WERI-Rb-1 (cell line): ENCODE measurements at regions not wholly inside any gene's neighbourhood (a gene's known extent, or its start where the extent isn't known, plus 50 kb on each side); places are given as distances from the start of the nearest gene placed in this dataset.
"Not testable (repeated sequence)": the region's sequence is repeated elsewhere in the genome, so short reads cannot be mapped to it uniquely, and the experiment has no call there.

Experiments
- DNase-seq: peaks from one replicate; pipeline ENCODE4 v3.0.0-alpha.2; 2020
- H3K27ac ChIP-seq: fragments of 250-450 bp; sonication (Bioruptor Pico); 2 replicates; pipeline ENCODE4 v1.5.1; 2020; ENCODE audit warnings: mild to moderate bottlenecking, moderate library complexity
- H3K27me3 ChIP-seq: fragments of 250-450 bp; sonication (Bioruptor Pico); 2 replicates; pipeline ENCODE4 v1.5.1; 2021; ENCODE audit warnings: mild to moderate bottlenecking, low read depth, moderate library complexity; ENCODE audit not compliant: insufficient read depth, severe bottlenecking
- H3K36me3 ChIP-seq: fragments of 250-450 bp; sonication (Bioruptor Pico); 2 replicates; pipeline ENCODE4 v1.5.1; 2020; ENCODE audit warnings: mild to moderate bottlenecking, moderate library complexity
- H3K4me3 ChIP-seq: 2 replicates; pipeline ENCODE4 v1.5.1; 2011; ENCODE audit warnings: low read depth, mild to moderate bottlenecking, control low read depth, low read length
- H3K9me3 ChIP-seq: fragments of 250-450 bp; sonication (Bioruptor Pico); 2 replicates; pipeline ENCODE4 v1.5.1; 2021; ENCODE audit warnings: mild to moderate bottlenecking, moderate library complexity; ENCODE audit not compliant: severe bottlenecking
- TF ChIP-seq, protein P1 (sequence below): IDR thresholded peaks from 2 replicates; pipeline ENCODE4 v1.5.1; 2011; ENCODE audit warnings: low read depth, mild to moderate bottlenecking, control low read depth, inconsistent platforms, low read length

DNA sequence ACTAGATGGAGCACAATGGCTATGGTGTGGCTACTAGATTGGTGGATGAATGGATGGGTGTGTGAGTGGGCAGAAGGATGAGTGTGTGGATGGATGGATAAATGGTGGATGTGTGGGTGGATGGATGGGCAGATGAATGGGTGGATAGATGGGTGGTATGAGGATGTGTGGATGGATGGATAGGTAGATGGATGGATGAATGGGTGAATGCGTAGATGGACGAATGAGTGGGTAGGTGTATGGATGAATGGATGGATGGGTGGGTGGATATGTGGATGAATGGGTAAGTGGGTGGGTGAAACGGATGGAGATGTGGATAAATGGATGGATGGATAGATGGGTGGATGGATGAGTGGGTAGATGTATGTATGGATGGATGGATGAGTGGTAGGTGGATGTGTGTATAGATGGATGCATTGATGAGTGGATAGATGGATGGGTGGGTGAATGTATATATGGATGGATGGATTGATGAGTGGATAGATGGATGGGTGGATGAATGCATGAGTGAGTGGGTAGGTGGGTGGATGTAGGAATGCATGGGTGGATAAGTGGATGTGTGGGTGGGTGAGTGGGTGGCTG, 114.2 kb downstream of the TEX29 start:
- H3K4me3 ChIP-seq, result no peak overlapping the region
- peaks cover 93% of the 10 kb centered on the region for H3K27me3 ChIP-seq
- DNase-seq, result no peak
- TF ChIP-seq, protein P1, sequence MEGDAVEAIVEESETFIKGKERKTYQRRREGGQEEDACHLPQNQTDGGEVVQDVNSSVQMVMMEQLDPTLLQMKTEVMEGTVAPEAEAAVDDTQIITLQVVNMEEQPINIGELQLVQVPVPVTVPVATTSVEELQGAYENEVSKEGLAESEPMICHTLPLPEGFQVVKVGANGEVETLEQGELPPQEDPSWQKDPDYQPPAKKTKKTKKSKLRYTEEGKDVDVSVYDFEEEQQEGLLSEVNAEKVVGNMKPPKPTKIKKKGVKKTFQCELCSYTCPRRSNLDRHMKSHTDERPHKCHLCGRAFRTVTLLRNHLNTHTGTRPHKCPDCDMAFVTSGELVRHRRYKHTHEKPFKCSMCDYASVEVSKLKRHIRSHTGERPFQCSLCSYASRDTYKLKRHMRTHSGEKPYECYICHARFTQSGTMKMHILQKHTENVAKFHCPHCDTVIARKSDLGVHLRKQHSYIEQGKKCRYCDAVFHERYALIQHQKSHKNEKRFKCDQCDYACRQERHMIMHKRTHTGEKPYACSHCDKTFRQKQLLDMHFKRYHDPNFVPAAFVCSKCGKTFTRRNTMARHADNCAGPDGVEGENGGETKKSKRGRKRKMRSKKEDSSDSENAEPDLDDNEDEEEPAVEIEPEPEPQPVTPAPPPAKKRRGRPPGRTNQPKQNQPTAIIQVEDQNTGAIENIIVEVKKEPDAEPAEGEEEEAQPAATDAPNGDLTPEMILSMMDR, result no peak
- H3K9me3 ChIP-seq, result no peaks in the 10 kb centered on the region
- H3K27ac ChIP-seq, result no peak overlapping the region
- H3K36me3 ChIP-seq, result no peaks in the 10 kb centered on the region

DNA sequence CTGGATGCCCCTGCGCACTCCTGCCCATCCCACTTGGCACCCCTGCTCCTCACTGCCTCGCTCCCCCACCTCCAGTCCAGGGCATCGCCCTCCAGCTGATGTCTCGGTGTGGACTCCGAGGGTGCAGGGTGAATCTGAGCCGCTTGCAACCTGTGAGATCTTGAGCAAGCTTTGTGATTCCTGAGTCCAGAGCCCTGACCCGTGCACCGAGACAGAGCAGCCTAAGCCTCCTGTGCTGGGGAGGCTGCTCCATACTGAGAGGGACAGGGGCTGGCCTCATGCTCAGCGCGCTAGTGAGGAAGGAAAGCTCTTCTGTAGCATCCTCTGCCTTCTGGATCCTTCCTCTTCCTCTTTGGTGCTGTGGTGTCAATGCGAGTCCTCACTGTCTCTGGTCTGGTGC, 116.0 kb downstream of the TEX29 start:
- DNase-seq, result no peak
- Histone ChIP-seq H3K9me3 (no peaks in the 10 kb centered on the region), H3K27me3 (peaks cover 92% of the 10 kb centered on the region), H3K4me3 (no peak overlapping the region), H3K27ac (no peak overlapping the region), H3K36me3 (no peaks in the 10 kb centered on the region)
- TF ChIP-seq, protein P1, result no peak

DNA sequence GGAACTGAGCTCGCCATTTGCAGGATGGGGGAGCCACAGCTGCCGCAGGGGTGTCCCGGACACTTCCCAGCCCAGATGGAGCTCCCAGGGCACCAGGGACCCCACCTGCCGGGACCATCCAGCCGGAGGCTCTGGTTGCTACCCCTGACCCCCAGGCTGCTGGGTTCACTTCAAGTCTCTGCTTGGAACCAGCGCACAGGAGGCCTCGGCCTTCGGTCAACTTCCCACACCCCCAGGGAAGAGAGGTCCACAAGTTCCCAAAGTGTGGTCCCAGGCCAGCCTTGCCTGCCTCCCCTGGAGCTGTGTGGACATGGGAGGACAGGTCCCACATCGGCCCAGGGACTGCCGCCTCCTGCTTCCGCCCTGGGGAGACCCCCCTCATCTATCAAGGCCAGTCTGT, 117.0 kb downstream of the TEX29 start:
- TF ChIP-seq, protein P1, result no peak
- H3K27ac ChIP-seq, result no peak overlapping the region
- H3K36me3 ChIP-seq, result no peaks in the 10 kb centered on the region

DNA sequence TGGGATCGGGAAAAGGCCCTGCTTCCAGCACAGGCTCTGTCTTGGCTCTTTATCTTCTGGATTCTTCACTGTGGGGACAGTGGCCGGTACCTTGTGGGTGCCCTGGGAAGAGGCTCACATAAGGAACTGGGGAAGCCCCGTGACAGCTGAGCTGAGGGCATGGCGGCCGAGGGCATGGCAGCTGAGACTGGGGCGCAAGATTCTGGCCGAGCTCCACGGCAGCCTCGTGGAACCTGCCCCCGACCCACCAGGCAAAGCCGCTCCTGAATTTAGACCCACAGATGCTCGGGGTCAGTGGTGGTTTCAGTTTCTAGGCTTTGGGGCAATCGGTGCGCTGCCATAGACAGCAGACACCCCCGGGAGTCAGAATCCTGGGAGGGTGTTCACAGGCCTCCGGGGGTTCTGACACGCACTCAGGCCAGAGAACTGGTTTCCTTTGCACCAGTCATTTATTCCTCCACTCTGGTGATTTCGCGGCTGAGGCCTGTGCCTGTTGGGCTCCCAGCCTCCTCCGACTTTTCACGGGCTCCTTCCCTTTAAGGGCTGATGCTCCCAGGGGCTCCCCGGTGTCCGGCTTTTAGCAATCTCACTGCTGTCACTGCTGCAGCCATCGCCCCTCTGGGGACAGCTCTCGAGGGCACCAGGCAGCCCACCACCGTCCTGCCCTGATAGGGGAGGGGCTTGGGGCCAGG, 117.6 kb downstream of the TEX29 start:
- no peak overlapping the region for H3K27ac ChIP-seq
- no peaks in the 10 kb centered on the region for H3K36me3 ChIP-seq
- TF ChIP-seq, protein P1, result no peak
- no peaks in the 10 kb centered on the region for H3K9me3 ChIP-seq
- H3K27me3 ChIP-seq, result peaks cover 89% of the 10 kb centered on the region
- no peak overlapping the region for H3K4me3 ChIP-seq
- no peak for DNase-seq

More for the DNA sequence above, 117.0 kb downstream of the TEX29 start:
- H3K9me3 ChIP-seq, result no peaks in the 10 kb centered on the region
- DNase-seq, result no peak
- peaks cover 89% of the 10 kb centered on the region for H3K27me3 ChIP-seq
- H3K4me3 ChIP-seq, result no peak overlapping the region

DNA sequence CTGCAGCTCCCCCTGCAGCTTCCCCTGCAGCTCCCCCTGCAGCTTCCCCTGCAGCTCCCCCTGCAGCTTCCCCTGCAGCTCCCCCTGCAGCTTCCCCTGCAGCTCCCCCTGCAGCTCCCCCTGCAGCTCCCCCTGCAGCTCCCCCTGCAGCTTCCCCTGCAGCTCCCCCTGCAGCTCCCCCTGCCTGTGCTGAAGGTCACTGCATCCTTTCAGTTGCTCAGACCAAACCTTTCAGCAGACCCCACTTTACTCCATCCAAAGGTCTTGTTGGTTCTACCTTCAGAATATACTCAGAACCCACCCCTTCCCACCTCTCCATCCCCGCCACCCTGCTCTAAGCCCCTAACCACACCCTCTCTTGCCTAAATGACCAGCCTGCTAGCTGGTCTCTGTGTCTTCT, 120.0 kb downstream of the TEX29 start:
- H3K4me3 ChIP-seq, H3K9me3 ChIP-seq, DNase-seq, H3K36me3 ChIP-seq, H3K27ac ChIP-seq: not testable (repeated sequence)
- TF ChIP-seq, protein P1, result peak; percentile 51
- H3K27me3 ChIP-seq, result peaks cover 93% of the 10 kb centered on the region
